ENCODE measurements at regions not wholly inside any gene's neighbourhood (a gene's known extent, or its start where the extent isn't known, plus 50 kb on each side); places are given as distances from the start of the nearest gene placed in this dataset.

DNA sequence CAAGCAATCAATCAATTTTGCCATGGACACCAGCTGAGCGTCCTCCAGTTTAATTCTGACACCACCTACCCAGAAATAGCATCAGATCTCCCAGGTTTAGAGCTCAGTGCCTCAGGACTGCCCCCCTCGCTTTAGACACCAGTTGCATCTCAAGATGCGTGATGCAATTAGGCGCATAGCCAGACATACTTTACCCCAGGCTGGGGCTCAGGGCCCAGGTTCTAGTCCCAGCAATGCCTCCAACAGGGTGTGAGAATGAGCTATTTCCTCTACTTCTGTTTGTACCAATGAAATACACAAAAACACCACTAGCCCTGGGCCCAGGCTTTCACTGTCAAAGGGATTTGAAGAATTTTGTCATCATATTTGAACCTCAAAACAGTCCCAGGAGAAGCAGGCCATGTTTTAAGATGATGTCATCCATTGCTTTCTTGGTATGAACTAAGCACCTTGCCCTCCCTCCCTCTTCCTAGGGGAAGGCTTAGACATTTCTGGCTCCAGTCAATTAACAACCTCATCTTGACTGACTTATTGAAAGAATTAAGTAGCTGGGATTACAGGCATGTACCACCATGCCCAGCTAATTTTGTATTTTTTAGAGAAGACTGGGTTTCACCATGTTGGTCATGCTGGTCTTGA lies 61.5 kb upstream of the INCENP start:
- TF ChIP-seq YY1 (IDR thresholded peaks at IDR 0.05; ENCODE audit: low read depth) (no peak), ZBTB7A (IDR thresholded peaks at IDR 0.05; ENCODE audit: low read depth) (no peak), TEAD4 (IDR thresholded peaks at IDR 0.05) (no peak), CREB1 (IDR thresholded peaks at IDR 0.05; ENCODE audit: low read depth) (no peak)
- TF ChIP-seq, protein P1, sequence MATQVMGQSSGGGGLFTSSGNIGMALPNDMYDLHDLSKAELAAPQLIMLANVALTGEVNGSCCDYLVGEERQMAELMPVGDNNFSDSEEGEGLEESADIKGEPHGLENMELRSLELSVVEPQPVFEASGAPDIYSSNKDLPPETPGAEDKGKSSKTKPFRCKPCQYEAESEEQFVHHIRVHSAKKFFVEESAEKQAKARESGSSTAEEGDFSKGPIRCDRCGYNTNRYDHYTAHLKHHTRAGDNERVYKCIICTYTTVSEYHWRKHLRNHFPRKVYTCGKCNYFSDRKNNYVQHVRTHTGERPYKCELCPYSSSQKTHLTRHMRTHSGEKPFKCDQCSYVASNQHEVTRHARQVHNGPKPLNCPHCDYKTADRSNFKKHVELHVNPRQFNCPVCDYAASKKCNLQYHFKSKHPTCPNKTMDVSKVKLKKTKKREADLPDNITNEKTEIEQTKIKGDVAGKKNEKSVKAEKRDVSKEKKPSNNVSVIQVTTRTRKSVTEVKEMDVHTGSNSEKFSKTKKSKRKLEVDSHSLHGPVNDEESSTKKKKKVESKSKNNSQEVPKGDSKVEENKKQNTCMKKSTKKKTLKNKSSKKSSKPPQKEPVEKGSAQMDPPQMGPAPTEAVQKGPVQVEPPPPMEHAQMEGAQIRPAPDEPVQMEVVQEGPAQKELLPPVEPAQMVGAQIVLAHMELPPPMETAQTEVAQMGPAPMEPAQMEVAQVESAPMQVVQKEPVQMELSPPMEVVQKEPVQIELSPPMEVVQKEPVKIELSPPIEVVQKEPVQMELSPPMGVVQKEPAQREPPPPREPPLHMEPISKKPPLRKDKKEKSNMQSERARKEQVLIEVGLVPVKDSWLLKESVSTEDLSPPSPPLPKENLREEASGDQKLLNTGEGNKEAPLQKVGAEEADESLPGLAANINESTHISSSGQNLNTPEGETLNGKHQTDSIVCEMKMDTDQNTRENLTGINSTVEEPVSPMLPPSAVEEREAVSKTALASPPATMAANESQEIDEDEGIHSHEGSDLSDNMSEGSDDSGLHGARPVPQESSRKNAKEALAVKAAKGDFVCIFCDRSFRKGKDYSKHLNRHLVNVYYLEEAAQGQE (IDR thresholded peaks at IDR 0.05; ENCODE audit: low read depth): no peak
- TF ChIP-seq, protein P2, sequence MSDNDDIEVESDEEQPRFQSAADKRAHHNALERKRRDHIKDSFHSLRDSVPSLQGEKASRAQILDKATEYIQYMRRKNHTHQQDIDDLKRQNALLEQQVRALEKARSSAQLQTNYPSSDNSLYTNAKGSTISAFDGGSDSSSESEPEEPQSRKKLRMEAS (IDR thresholded peaks at IDR 0.05): no peak

DNA sequence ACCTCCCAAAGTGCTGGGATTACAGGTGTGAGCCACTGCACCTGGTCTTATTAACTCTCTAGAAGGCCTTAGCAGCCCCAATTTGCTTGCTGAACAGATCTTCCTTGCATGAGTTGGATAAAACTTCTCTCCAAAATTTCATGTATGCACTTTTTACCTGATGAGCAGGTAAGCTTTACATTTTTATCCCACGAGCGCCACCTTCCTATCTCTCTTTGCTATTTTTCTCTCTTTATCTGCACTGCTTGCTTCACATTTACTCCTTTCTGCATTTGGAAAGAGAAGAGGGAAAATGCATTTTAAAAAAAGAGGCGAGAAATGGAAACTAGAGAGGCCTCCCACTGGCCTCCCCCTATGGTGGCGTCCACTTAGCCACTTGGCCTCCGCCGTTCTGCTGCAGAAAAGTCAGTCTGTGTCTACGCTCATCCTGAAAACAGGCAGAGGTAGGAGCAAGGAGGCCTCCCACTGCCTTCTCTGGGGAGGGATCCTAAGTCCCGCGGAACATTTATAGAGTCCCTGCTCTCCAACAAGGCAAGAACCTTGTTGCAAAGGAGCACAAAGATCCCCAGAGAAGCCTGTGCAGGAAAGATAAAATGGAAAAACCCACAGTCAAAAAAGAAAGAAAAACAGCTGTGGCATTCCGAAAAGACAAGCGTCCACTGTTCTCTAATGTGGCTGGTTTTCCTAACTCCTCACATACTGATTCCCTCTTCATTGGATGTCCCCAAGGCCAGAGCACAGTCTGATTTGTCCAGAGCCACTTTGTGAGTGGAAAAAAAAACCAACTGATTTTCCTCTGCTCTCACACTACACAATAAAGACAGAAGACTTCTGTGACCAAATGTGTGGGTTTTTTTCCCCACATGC lies 62.2 kb upstream of the INCENP start:
- TF ChIP-seq FOXM1 (IDR thresholded peaks at IDR 0.05; ENCODE audit: borderline replicate concordance, low read depth): no peak
- no peak for TF ChIP-seq YY1 (IDR thresholded peaks at IDR 0.05; ENCODE audit: low read depth)
- TF ChIP-seq, protein P2 (IDR thresholded peaks at IDR 0.05): no peak
- TF ChIP-seq, protein P1 (IDR thresholded peaks at IDR 0.05; ENCODE audit: low read depth): no peak
- no peak for TF ChIP-seq TCF12 (IDR thresholded peaks at IDR 0.05; ENCODE audit: low read depth)
- TF ChIP-seq TEAD4 (IDR thresholded peaks at IDR 0.05): no peak
- TF ChIP-seq, protein P3, sequence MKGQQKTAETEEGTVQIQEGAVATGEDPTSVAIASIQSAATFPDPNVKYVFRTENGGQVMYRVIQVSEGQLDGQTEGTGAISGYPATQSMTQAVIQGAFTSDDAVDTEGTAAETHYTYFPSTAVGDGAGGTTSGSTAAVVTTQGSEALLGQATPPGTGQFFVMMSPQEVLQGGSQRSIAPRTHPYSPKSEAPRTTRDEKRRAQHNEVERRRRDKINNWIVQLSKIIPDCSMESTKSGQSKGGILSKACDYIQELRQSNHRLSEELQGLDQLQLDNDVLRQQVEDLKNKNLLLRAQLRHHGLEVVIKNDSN (IDR thresholded peaks at IDR 0.05): no peak
- TF ChIP-seq EP300 (IDR thresholded peaks at IDR 0.05; ENCODE audit: borderline replicate concordance): no peak
- no peak for TF ChIP-seq CREB1 (IDR thresholded peaks at IDR 0.05; ENCODE audit: low read depth)
- no peak for TF ChIP-seq RAD21 (IDR thresholded peaks at IDR 0.05; ENCODE audit: low read depth)
- TF ChIP-seq ZBTB7A (IDR thresholded peaks at IDR 0.05; ENCODE audit: low read depth): no peak

DNA sequence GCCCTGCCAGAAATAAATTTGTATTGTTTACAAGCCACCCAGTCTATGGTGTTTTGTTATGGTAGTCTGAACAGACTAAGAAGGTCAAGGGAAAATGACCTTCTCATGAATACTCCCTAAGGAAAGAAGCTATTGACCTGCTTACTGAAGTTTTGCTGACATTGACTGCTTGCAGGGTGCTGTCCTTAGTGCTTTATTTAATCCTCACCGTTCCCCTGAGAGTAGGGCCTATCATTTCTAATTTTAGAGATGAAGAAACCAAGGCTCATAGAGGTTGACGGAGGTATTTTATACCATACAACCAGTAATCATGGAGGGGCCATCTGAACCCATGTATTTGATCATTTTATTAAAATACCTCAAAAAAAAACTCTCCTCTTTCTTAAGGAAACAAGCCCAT lies 66.7 kb upstream of the INCENP start:
- TF ChIP-seq NFIC (IDR thresholded peaks at IDR 0.05) (no peak), TAF1 (IDR thresholded peaks at IDR 0.05; ENCODE audit: low read depth) (no peak), YY1 (IDR thresholded peaks at IDR 0.05; ENCODE audit: low read depth) (no peak), ZBTB7A (IDR thresholded peaks at IDR 0.05; ENCODE audit: low read depth) (no peak), TCF12 (IDR thresholded peaks at IDR 0.05; ENCODE audit: low read depth) (no peak), EGR1 (IDR thresholded peaks at IDR 0.05) (no peak), TEAD4 (IDR thresholded peaks at IDR 0.05) (no peak), CREB1 (IDR thresholded peaks at IDR 0.05; ENCODE audit: low read depth) (no peak), EP300 (IDR thresholded peaks at IDR 0.05; ENCODE audit: borderline replicate concordance) (no peak), RAD21 (IDR thresholded peaks at IDR 0.05; ENCODE audit: low read depth) (no peak), FOXM1 (IDR thresholded peaks at IDR 0.05; ENCODE audit: borderline replicate concordance, low read depth) (no peak), CEBPB (IDR thresholded peaks at IDR 0.05) (no peak)
- TF ChIP-seq, protein P1 (IDR thresholded peaks at IDR 0.05; ENCODE audit: low read depth): no peak
- TF ChIP-seq, protein P2 (IDR thresholded peaks at IDR 0.05): no peak
- TF ChIP-seq, protein P3 (IDR thresholded peaks at IDR 0.05): no peak

DNA sequence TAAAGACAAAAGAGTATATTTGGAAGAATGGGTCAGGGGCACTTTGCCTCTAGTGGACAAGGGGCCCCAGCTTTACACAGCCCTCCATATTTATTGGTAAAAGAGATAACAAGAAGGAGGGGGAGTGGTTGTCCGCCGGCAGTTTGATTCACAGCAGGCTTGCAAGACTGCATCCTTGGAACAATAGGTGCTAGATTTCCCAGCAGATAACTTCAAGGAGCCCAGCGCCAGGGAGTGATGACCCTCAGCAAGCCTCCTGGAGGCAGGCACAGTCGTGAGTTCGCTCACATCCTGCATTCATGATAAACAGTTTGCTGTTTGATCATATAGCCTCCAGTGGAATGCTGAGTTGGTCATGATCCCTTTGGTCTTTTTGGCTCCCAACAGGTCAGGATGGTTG lies 67.8 kb upstream of the INCENP start:
- no peak for TF ChIP-seq NFIC (IDR thresholded peaks at IDR 0.05)
- no peak for TF ChIP-seq EGR1 (IDR thresholded peaks at IDR 0.05)
- no peak for TF ChIP-seq TCF12 (IDR thresholded peaks at IDR 0.05; ENCODE audit: low read depth)
- no peak for TF ChIP-seq EP300 (IDR thresholded peaks at IDR 0.05; ENCODE audit: borderline replicate concordance)
- TF ChIP-seq, protein P3 (IDR thresholded peaks at IDR 0.05): no peak
- no peak for TF ChIP-seq YY1 (IDR thresholded peaks at IDR 0.05; ENCODE audit: low read depth)
- no peak for TF ChIP-seq CEBPB (IDR thresholded peaks at IDR 0.05)
- no peak for TF ChIP-seq TAF1 (IDR thresholded peaks at IDR 0.05; ENCODE audit: low read depth)
